A549 (cell line): ENCODE measurements at regions not wholly inside any gene's neighbourhood (a gene's known extent, or its start where the extent isn't known, plus 50 kb on each side); places are given as distances from the start of the nearest gene placed in this dataset.

Experiments
- ATAC-seq, 2 experiments: fragments of 200-7000 bp in 1 of 2; fragments of >200 bp in 1 of 2; cut with Nextera tagmentation in 1 of 2; cut with Tn5 transposase in 1 of 2; 3 replicates each; pipeline versions ENCODE4 v1.8.0 to v1.9.1; 2018 to 2020; ENCODE audit warnings: mild to moderate bottlenecking in 1 of 2, moderate library complexity in 1 of 2
- CTCF ChIA-PET: fragments of 300-600 bp; sonication (Branson Sonifier 250); formaldehyde crosslinking; extraction: SDS; loops from one replicate; lab custom pipeline; 2021; ENCODE audit warnings: antibody characterized with exemption, inconsistent platforms; lab: Yijun Ruan, JAX
- POLR2A ChIA-PET: fragments of 350-600 bp; formaldehyde crosslinking; extraction: SDS; loops from one replicate; lab custom pipeline; 2021; ENCODE audit warnings: antibody characterized with exemption, inconsistent platforms; lab: Yijun Ruan, JAX
- DNase-seq, 2 experiments: peaks; one replicate each; pipeline versions ENCODE4 v3.0.0 to v3.0.0-alpha.2; 2011 to 2016; ENCODE audit warnings: low read depth in 1 of 2, low spot score in 1 of 2
- FAIRE-seq: peaks from 2 replicates; lab custom pipeline; 2011; peaks lifted over from hg19 to GRCh38; lab: Jason Lieb, UNC
- H3K27ac ChIP-seq, 2 experiments: fragments of >200 bp; sonication (Bioruptor Twin); formaldehyde crosslinking; 3 replicates each; pipeline ENCODE4 v1.5.1; 2016 to 2017
- H3K4me1 ChIP-seq: fragments of >200 bp; sonication (Bioruptor Twin); formaldehyde crosslinking; 3 replicates; pipeline ENCODE4 v1.6.1; 2016
- H3K4me2 ChIP-seq: fragments of >200 bp; sonication (Bioruptor Twin); formaldehyde crosslinking; 3 replicates; pipeline ENCODE4 v1.6.1; 2016
- H3K4me3 ChIP-seq: fragments of >200 bp; sonication (Bioruptor Twin); formaldehyde crosslinking; 3 replicates; pipeline ENCODE4 v1.5.1; 2016
- H3K9me3 ChIP-seq: fragments of >200 bp; sonication (Bioruptor Twin); formaldehyde crosslinking; 3 replicates; pipeline ENCODE4 v1.6.1; 2016
- ATOH8 ChIP-seq: fragments of 250-450 bp; sonication (Bioruptor Pico); IDR thresholded peaks from 2 replicates; pipeline ENCODE4 v1.5.0; 2020; ENCODE audit warnings: low read depth, mild to moderate bottlenecking, moderate library complexity
- BHLHE40 ChIP-seq: IDR thresholded peaks from 2 replicates; pipeline ENCODE4 v1.6.1; 2012; ENCODE audit warnings: low read depth, low read length, inconsistent platforms
- CEBPB ChIP-seq, 2 experiments: fragments of >200 bp in 1 of 2; sonication (Bioruptor Twin) in 1 of 2; formaldehyde crosslinking in 1 of 2; IDR thresholded peaks; 2 replicates each; pipeline ENCODE4 v1.6.1; 2012 to 2016
- FOSL2 ChIP-seq, 2 experiments: fragments of 450-650 bp in 1 of 2; fragments of >200 bp in 1 of 2; sonication (Bioruptor Twin) in 1 of 2; formaldehyde crosslinking; IDR thresholded peaks; 2 replicates each; pipeline versions ENCODE4 v1.5.0 to v1.6.1; 2016 to 2020; ENCODE audit warnings: mild to moderate bottlenecking in 1 of 2, moderate library complexity in 1 of 2
- HMGXB4 ChIP-seq: fragments of 250-450 bp; sonication (Bioruptor Pico); IDR thresholded peaks from 2 replicates; pipeline ENCODE4 v1.5.0; 2021; ENCODE audit warnings: mild to moderate bottlenecking, moderate library complexity, borderline replicate concordance
- HOXB5 ChIP-seq: fragments of 250-450 bp; sonication (Bioruptor Pico); IDR thresholded peaks from 2 replicates; pipeline ENCODE4 v1.5.0; 2020; ENCODE audit warnings: mild to moderate bottlenecking, moderate library complexity
- JUN ChIP-seq, 2 experiments: fragments of >200 bp; sonication (Bioruptor Twin); formaldehyde crosslinking; IDR thresholded peaks; 2 replicates in 1 of 2; 3 replicates in 1 of 2; pipeline ENCODE4 v1.6.1; 2016 to 2017
- MYC ChIP-seq: IDR thresholded peaks from 2 replicates; pipeline ENCODE4 v1.6.1; 2012; ENCODE audit warnings: mild to moderate bottlenecking, inconsistent platforms, low read length, improper control_type of control experiment, borderline replicate concordance
- NR3C1 ChIP-seq: fragments of >200 bp; sonication (Bioruptor Twin); formaldehyde crosslinking; IDR thresholded peaks from 3 replicates; pipeline ENCODE4 v1.6.1; 2017
- RARB ChIP-seq: fragments of 250-450 bp; sonication (Bioruptor Pico); IDR thresholded peaks from 2 replicates; pipeline ENCODE4 v1.8.0; 2021; ENCODE audit warnings: mild to moderate bottlenecking, moderate library complexity
- TP53 ChIP-seq: fragments of 250-450 bp; sonication (Bioruptor Pico); IDR thresholded peaks from 2 replicates; pipeline ENCODE4 v1.5.0; 2021; ENCODE audit warnings: mild to moderate bottlenecking, moderate library complexity
- ZNF302 ChIP-seq: fragments of 250-450 bp; sonication (Bioruptor Pico); IDR thresholded peaks from 2 replicates; pipeline ENCODE4 v1.9.0; 2021; ENCODE audit warnings: inconsistent platforms, mild to moderate bottlenecking, moderate library complexity
- WGBS: methylation state at CpG from one replicate; pipeline ENCODE4 v1.1.6; 2017; ENCODE audit errors: missing lambda C conversion rate; 5-methylcytosine and 5-hydroxymethylcytosine counted together
- TF ChIP-seq, protein P1 (sequence below): IDR thresholded peaks from 2 replicates; pipeline ENCODE4 v1.6.1; 2012
- TF ChIP-seq, protein P2 (sequence below): fragments of >200 bp; sonication (Bioruptor Twin); formaldehyde crosslinking; IDR thresholded peaks from 2 replicates; pipeline ENCODE4 v1.6.1; 2016
- TF ChIP-seq, protein P3 (sequence below): fragments of 150-350 bp; IDR thresholded peaks from 2 replicates; pipeline ENCODE4 v1.6.1; 2014; ENCODE audit warnings: low read depth, mild to moderate bottlenecking, low read length

GRCh38 chr5:174355995-174356394 lies 310.5 kb downstream of the NSG2 start:
- ChIA-PET CTCF (interaction anchor here (0.9 to 1.7 kb wide), 4 partner anchors 8 to 311 kb away, joined by 3 to 8 read pairs (median 4); partner anchors contain the start of gene NSG2), POLR2A (no interaction called here)
- no peak for FAIRE-seq
- WGBS = 58% methylated on average over 2 of the region's 2 CpGs
- ATAC-seq = no peak
- H3K27ac ChIP-seq = 0 out of 6 replicates have a peak overlapping the region, but pooled peaks of 1 of the 2 experiments have one; percentile 29
- H3K9me3 ChIP-seq = peaks cover 4% of the 10 kb centered on the region; the same call in 1 of the 3 replicates
- H3K4me1 ChIP-seq = peaks cover 3% of the 10 kb centered on the region; the same call in 1 of the 3 replicates
- H3K4me2 ChIP-seq = no peak overlapping the region
- no peak for TF ChIP-seq TP53 (CRISPR knock-in tag)
- no peak for TF ChIP-seq BHLHE40
- TF ChIP-seq HOXB5 (CRISPR knock-in tag) = no peak
- TF ChIP-seq RARB (CRISPR knock-in tag) = no peak
- TF ChIP-seq, protein P1, sequence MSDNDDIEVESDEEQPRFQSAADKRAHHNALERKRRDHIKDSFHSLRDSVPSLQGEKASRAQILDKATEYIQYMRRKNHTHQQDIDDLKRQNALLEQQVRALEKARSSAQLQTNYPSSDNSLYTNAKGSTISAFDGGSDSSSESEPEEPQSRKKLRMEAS = no peak
- TF ChIP-seq HMGXB4 (CRISPR knock-in tag) = no peak
- TF ChIP-seq, protein P2, sequence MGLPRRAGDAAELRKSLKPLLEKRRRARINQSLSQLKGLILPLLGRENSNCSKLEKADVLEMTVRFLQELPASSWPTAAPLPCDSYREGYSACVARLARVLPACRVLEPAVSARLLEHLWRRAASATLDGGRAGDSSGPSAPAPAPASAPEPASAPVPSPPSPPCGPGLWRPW = no peak
- TF ChIP-seq ATOH8 (CRISPR knock-in tag) = no peak
- TF ChIP-seq JUN (IDR thresholded peaks at IDR 0.05) = no peak
- TF ChIP-seq CEBPB (IDR thresholded peaks at IDR 0.05) = no peak
- no peak for TF ChIP-seq FOSL2 (IDR thresholded peaks at IDR 0.05)
- TF ChIP-seq FOSL2 (CRISPR knock-in tag; IDR thresholded peaks at IDR 0.05) = no peak
- no peak for DNase-seq
- H3K4me3 ChIP-seq = no peak overlapping the region

- ChIA-PET POLR2A (no interaction called here), CTCF (interaction anchor here (1.1 to 1.7 kb wide), 2 partner anchors 15 to 63 kb away, joined by 3 to 8 read pairs; no protein-coding TSS in a partner anchor)
- DNase-seq = no peak
- no peak for FAIRE-seq
- no peak for ATAC-seq
- H3K9me3 ChIP-seq = peaks cover 2% of the 10 kb centered on the region; the same call in 1 of the 3 replicates
- H3K4me1 ChIP-seq = peaks cover 3% of the 10 kb centered on the region; the same call in 1 of the 3 replicates
- 50% methylated on average over 2 of the region's 2 CpGs for WGBS
- TF ChIP-seq HMGXB4 (CRISPR knock-in tag) = no peak
- no peak for TF ChIP-seq ZNF302 (CRISPR knock-in tag)
- TF ChIP-seq, protein P1 = no peak
- TF ChIP-seq, protein P3, sequence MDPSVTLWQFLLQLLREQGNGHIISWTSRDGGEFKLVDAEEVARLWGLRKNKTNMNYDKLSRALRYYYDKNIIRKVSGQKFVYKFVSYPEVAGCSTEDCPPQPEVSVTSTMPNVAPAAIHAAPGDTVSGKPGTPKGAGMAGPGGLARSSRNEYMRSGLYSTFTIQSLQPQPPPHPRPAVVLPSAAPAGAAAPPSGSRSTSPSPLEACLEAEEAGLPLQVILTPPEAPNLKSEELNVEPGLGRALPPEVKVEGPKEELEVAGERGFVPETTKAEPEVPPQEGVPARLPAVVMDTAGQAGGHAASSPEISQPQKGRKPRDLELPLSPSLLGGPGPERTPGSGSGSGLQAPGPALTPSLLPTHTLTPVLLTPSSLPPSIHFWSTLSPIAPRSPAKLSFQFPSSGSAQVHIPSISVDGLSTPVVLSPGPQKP = no peak
- TF ChIP-seq HOXB5 (CRISPR knock-in tag) = no peak
- no peak for TF ChIP-seq MYC
- TF ChIP-seq NR3C1 = no peak
- TF ChIP-seq, all 56 proteins: peak for 0
- Histone ChIP-seq H3K4me2 (no peak overlapping the region), H3K4me3 (no peak overlapping the region), H3K27ac (no peak overlapping the region)
Measured at GRCh38 chr5:174356536-174356935, 311.0 kb downstream of the NSG2 start.
